Subcutaneous abdominal adipose tissue (tissue), 5 donors: ENCODE measurements at regions not wholly inside any gene's neighbourhood (a gene's known extent, or its start where the extent isn't known, plus 50 kb on each side); places are given as distances from the start of the nearest gene placed in this dataset.

ENCODE experiments used
- H3K27ac ChIP-seq: one replicate; pipeline ENCODE4 v1.7.0; 2013; ENCODE audit warnings: low read depth, mild to moderate bottlenecking, inconsistent platforms, low read length, moderate library complexity
- H3K27me3 ChIP-seq, 5 donors: one replicate each; pipeline ENCODE4 v1.7.0; 2013; ENCODE audit warnings: low read length in 5 of 5, inconsistent platforms in 1 of 5; ENCODE audit not compliant: control insufficient read depth in 5 of 5, insufficient read depth in 4 of 5
- H3K36me3 ChIP-seq, 5 donors: one replicate each; pipeline ENCODE4 v1.7.0; 2013; ENCODE audit warnings: low read length in 5 of 5; ENCODE audit not compliant: control insufficient read depth in 5 of 5, insufficient read depth in 5 of 5
- H3K4me1 ChIP-seq, 5 donors: one replicate each; pipeline ENCODE4 v1.7.0; 2013; ENCODE audit warnings: low read length in 5 of 5, mild to moderate bottlenecking in 3 of 5, moderate library complexity in 1 of 5; ENCODE audit not compliant: control insufficient read depth in 5 of 5, insufficient read depth in 5 of 5
- H3K4me3 ChIP-seq, 5 donors: one replicate each; pipeline ENCODE4 v1.7.0; 2013; ENCODE audit warnings: low read length in 5 of 5, low read depth in 1 of 5
- H3K9ac ChIP-seq, 5 donors: one replicate each; pipeline ENCODE4 v1.7.0; 2013; ENCODE audit warnings: low read length in 5 of 5, mild to moderate bottlenecking in 4 of 5, moderate library complexity in 3 of 5
- H3K9me3 ChIP-seq, 5 donors: one replicate each; pipeline ENCODE4 v1.7.0; 2013; ENCODE audit warnings: low read length in 5 of 5; ENCODE audit not compliant: control insufficient read depth in 5 of 5
- donor health status: healthy.
- donor health status: healthy.
- donor health status: healthy.
- donor health status: healthy.
- donor health status: healthy.

- no peak overlapping the region for H3K4me3 ChIP-seq
- H3K4me1 ChIP-seq: no peaks in the 10 kb centered on the region
- H3K9ac ChIP-seq: no peak overlapping the region
- no peaks in the 10 kb centered on the region for H3K27me3 ChIP-seq
- H3K27ac ChIP-seq: no peak overlapping the region
- H3K36me3 ChIP-seq: no peaks in the 10 kb centered on the region
- no peaks in the 10 kb centered on the region for H3K9me3 ChIP-seq
These were observed 71.1 kb upstream of the TFEC start for GRCh38 chr7:116101704-116102103.

DNA sequence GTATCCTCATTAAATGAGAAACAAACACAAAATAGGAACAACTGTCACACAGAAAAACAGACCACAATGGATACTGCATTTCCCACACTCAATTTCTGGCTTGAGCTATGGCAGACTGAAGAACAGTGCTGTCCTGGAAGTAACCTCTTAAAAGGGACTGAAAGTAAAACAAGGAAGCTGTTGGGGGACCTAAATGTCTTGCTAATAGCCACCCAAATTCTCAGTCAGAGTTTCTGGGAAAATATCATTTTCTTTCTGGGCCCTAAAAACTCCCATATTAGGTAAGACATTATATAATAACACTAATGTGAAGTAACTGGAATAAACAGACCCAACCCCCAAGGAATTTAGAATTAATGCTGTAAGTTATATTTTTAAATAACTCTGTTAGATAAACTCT is 80.9 kb upstream of the TFEC start:
- Histone ChIP-seq H3K4me3 (no peak overlapping the region), H3K36me3 (no peaks in the 10 kb centered on the region), H3K27me3 (no peaks in the 10 kb centered on the region), H3K9me3 (peaks cover 0 to 5% (median 0%) of the 10 kb centered on the region in 5 donors), H3K9ac (no peak overlapping the region), H3K4me1 (no peaks in the 10 kb centered on the region), H3K27ac (no peak overlapping the region)

DNA sequence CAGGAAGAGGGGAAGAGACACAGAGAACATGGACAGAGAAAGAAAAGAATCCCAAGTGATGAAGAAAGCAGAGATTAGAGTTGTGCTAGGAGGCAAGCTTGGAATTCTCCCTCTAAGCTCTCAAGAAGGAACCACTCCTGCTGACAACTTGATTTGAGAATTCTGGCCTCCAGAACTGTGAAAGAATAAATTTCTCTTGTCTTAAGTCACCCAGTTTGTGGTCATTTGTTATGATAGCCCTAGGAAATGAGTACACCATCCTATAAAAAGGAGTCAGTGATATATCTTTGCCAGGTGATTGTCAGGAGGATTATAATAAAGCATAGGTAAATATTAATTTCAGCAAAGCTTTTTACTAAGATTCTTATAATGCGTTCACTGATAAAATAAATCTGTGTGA is 82.7 kb upstream of the TFEC start:
- H3K36me3 ChIP-seq: no peaks in the 10 kb centered on the region
- no peak overlapping the region for H3K27ac ChIP-seq
- no peak overlapping the region for H3K9ac ChIP-seq
- peaks cover 0 to 5% (median 0%) of the 10 kb centered on the region in 5 donors for H3K9me3 ChIP-seq
- no peaks in the 10 kb centered on the region for H3K4me1 ChIP-seq
- no peak overlapping the region for H3K4me3 ChIP-seq
- no peaks in the 10 kb centered on the region for H3K27me3 ChIP-seq

- H3K9me3 ChIP-seq: no peaks in the 10 kb centered on the region
- no peaks in the 10 kb centered on the region for H3K4me1 ChIP-seq
- H3K27me3 ChIP-seq: no peaks in the 10 kb centered on the region
- H3K27ac ChIP-seq: no peak overlapping the region
- H3K9ac ChIP-seq: no peak overlapping the region
- H3K36me3 ChIP-seq: no peaks in the 10 kb centered on the region
- H3K4me3 ChIP-seq: no peak overlapping the region
These were observed 89.5 kb upstream of the TES start for GRCh38 chr7:116120839-116121238.

- Histone ChIP-seq H3K27me3 (no peaks in the 10 kb centered on the region), H3K4me1 (peaks cover 0 to 4% (median 0%) of the 10 kb centered on the region in 5 donors), H3K9ac (peak overlapping the region in 1 of 5 donors; percentile 56), H3K27ac (no peak overlapping the region), H3K9me3 (peaks cover 0 to 2% (median 0%) of the 10 kb centered on the region in 5 donors), H3K4me3 (no peak overlapping the region), H3K36me3 (no peaks in the 10 kb centered on the region)
These were observed 87.3 kb upstream of the TES start for GRCh38 chr7:116122972-116123595.

GRCh38 chr7:116128139-116128538 is 82.2 kb upstream of the TES start:
- H3K27me3 ChIP-seq: no peaks in the 10 kb centered on the region
- H3K9ac ChIP-seq: no peak overlapping the region
- H3K27ac ChIP-seq: no peak overlapping the region
- H3K9me3 ChIP-seq: peaks cover 0 to 2% (median 0%) of the 10 kb centered on the region in 5 donors
- no peaks in the 10 kb centered on the region for H3K36me3 ChIP-seq
- H3K4me3 ChIP-seq: no peak overlapping the region
- peaks cover 0 to 4% (median 0%) of the 10 kb centered on the region in 5 donors for H3K4me1 ChIP-seq

DNA sequence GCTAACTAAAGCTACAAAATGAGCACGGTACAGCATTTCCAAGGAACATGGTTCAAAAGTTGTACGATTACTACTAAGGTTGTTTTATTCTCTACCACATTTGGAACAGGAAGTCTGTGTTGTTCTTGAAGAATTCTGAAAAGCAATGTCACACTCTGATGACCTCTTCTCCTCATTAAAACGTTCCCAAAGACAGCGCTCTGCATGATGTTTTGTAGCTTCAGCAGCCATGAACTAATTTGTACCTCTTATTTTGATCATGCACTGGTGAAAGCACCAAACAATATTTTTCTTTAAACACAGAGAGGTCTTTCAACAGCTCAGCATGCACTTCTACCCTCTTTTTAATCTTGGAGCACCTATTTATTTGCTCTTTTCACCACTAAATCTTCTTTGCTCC is 75.0 kb upstream of the TES start:
- Histone ChIP-seq H3K4me3 (no peak overlapping the region), H3K9me3 (no peaks in the 10 kb centered on the region), H3K27ac (no peak overlapping the region), H3K9ac (no peak overlapping the region), H3K36me3 (no peaks in the 10 kb centered on the region), H3K27me3 (no peaks in the 10 kb centered on the region), H3K4me1 (peaks cover 0 to 15% (median 9%) of the 10 kb centered on the region in 5 donors)

- H3K4me3 ChIP-seq: no peak overlapping the region
These were observed 72.0 kb upstream of the TES start for GRCh38 chr7:116138202-116138801.

DNA sequence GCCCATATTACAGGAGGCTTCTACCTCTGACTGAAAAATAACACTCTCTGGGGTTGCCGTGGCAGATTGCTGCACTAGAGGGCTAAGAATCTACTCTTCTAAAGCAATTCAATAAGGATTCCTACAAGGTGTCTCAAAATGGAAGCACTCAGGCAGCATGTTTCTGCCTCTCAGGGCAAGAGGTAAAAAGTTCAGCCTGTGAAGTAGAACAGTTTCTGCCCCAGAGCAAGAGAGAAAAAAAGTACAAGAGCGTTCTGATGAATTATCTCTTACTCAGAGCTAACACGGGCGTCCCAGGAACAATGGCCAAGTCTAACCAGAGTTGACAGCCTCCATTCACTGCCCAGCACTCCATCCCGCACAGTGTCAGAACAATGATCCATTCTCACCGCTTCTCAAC is 71.3 kb upstream of the TES start:
- Histone ChIP-seq H3K27ac (peak overlapping the region; percentile 43), H3K9ac (peak overlapping the region in 1 of 5 donors; percentile 13), H3K9me3 (no peaks in the 10 kb centered on the region), H3K36me3 (no peaks in the 10 kb centered on the region), H3K4me3 (peak overlapping the region in 1 of 5 donors; percentile 4), H3K4me1 (peaks cover 0 to 15% (median 9%) of the 10 kb centered on the region in 5 donors), H3K27me3 (no peaks in the 10 kb centered on the region)

More at GRCh38 chr7:116138202-116138801, 72.0 kb upstream of the TES start:
- Histone ChIP-seq H3K4me1 (peaks cover 0 to 15% (median 9%) of the 10 kb centered on the region in 5 donors), H3K9me3 (no peaks in the 10 kb centered on the region), H3K27me3 (no peaks in the 10 kb centered on the region), H3K9ac (no peak overlapping the region), H3K36me3 (no peaks in the 10 kb centered on the region), H3K27ac (peak overlapping the region; percentile 43)

DNA sequence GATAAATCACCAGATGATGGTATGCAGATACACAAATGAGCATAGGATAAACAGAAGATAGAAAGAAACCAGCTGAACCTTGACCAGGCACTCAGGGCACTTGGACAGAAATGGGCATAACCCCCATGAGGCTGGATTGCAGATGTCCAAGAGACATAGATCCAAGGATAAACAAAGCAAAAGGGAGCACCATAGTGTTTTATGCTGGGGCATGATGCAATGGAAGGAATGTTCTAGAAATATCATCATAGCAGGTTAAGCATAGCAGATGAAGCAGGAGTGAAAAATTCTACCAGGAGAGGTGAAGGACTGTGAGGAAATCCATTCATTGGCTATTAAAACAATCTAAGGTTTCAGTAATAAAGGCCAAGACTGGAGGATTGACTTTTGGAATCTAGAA is 70.5 kb upstream of the TES start:
- no peaks in the 10 kb centered on the region for H3K27me3 ChIP-seq
- H3K36me3 ChIP-seq: no peaks in the 10 kb centered on the region
- peaks cover 0 to 15% (median 9%) of the 10 kb centered on the region in 5 donors for H3K4me1 ChIP-seq
- no peak overlapping the region for H3K4me3 ChIP-seq
- peak overlapping the region; percentile 11 for H3K27ac ChIP-seq
- H3K9ac ChIP-seq: no peak overlapping the region
- no peaks in the 10 kb centered on the region for H3K9me3 ChIP-seq
